Activated CD8-positive, alpha-beta T cell treated with anti-CD3 and anti-CD28 coated beads for 36 hours (primary cell): ENCODE measurements at regions not wholly inside any gene's neighbourhood (a gene's known extent, or its start where the extent isn't known, plus 50 kb on each side); places are given as distances from the start of the nearest gene placed in this dataset.

Experiments
- ATAC-seq: fragments of 200-7000 bp; cut with Tn5 transposase; one replicate; pipeline ENCODE4 v1.10.0; 2021; ENCODE audit warnings: mild to moderate bottlenecking, moderate library complexity
- CTCF ChIA-PET: fragments of 350-600 bp; sonication (Branson Sonifier 250); formaldehyde crosslinking; loops from one replicate; lab custom pipeline; 2021; ENCODE audit warnings: antibody characterized with exemption; lab: Charles Lee
- POLR2A ChIA-PET: fragments of 350-600 bp; sonication (Branson Sonifier 250); formaldehyde crosslinking; loops from one replicate; lab custom pipeline; 2021; ENCODE audit warnings: antibody characterized with exemption; lab: Charles Lee
- DNase-seq: peaks from one replicate; pipeline ENCODE4 v3.0.0-alpha.2; 2020
- H3K27ac Mint-ChIP-seq: one replicate; pipeline ENCODE4 v1.8.0; 2021; ENCODE audit warnings: mild to moderate bottlenecking, mixed read lengths
- H3K27me3 Mint-ChIP-seq: one replicate; pipeline ENCODE4 v1.8.0; 2021; ENCODE audit warnings: mixed read lengths
- H3K36me3 Mint-ChIP-seq: one replicate; pipeline ENCODE4 v1.8.0; 2021; ENCODE audit warnings: low read depth, mixed read lengths
- H3K4me1 Mint-ChIP-seq: one replicate; pipeline ENCODE4 v1.8.0; 2021; ENCODE audit warnings: low read depth, mixed read lengths
- H3K4me3 Mint-ChIP-seq: one replicate; pipeline ENCODE4 v1.8.0; 2021; ENCODE audit warnings: mild to moderate bottlenecking, moderate library complexity, mixed read lengths
- H3K9me3 Mint-ChIP-seq: one replicate; pipeline ENCODE4 v1.8.0; 2021; ENCODE audit warnings: mixed read lengths
- intact Hi-C: fragments of 100-400 bp; cut with micrococcal nuclease; formaldehyde crosslinking; loops from one replicate; pipeline ENCODE4 v1.10.0; 2022
- TF ChIP-seq, protein P1 (sequence below): fragments of 200-600 bp; IDR thresholded peaks from one replicate; pipeline ENCODE4 v1.8.0; 2022; ENCODE audit warnings: antibody characterized with exemption, mild to moderate bottlenecking

DNA sequence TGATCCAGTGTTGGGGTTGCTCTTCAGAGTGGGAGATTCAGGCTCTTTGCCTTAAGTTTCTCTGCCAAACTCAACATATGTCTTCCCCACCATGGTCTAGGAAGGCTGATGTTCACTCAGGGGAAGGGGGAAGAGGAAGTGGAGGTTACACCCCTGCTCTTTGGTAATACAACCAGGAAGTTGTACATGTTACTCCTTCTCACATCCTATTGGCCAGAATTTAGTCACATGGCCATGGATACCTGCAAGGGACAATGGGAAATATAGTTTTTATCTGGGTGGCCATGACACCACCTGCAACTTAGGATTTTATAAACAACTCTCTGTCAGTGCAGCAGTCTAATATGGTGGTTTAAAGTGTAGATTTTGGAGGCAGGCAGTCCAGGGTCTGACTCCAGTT, 150.9 kb downstream of the TBX5 start:
- ATAC-seq = no peak
- intact Hi-C loops = no loop called here
- Mint-ChIP-seq H3K4me3 (no peak overlapping the region), H3K4me1 (no peaks in the 10 kb centered on the region), H3K27ac (no peak overlapping the region), H3K27me3 (peaks cover 2% of the 10 kb centered on the region), H3K9me3 (no peaks in the 10 kb centered on the region), H3K36me3 (no peaks in the 10 kb centered on the region)
- ChIA-PET CTCF (no interaction called here), POLR2A (no interaction called here)
- no peak for DNase-seq
- TF ChIP-seq, protein P1, sequence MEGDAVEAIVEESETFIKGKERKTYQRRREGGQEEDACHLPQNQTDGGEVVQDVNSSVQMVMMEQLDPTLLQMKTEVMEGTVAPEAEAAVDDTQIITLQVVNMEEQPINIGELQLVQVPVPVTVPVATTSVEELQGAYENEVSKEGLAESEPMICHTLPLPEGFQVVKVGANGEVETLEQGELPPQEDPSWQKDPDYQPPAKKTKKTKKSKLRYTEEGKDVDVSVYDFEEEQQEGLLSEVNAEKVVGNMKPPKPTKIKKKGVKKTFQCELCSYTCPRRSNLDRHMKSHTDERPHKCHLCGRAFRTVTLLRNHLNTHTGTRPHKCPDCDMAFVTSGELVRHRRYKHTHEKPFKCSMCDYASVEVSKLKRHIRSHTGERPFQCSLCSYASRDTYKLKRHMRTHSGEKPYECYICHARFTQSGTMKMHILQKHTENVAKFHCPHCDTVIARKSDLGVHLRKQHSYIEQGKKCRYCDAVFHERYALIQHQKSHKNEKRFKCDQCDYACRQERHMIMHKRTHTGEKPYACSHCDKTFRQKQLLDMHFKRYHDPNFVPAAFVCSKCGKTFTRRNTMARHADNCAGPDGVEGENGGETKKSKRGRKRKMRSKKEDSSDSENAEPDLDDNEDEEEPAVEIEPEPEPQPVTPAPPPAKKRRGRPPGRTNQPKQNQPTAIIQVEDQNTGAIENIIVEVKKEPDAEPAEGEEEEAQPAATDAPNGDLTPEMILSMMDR = no peak

DNA sequence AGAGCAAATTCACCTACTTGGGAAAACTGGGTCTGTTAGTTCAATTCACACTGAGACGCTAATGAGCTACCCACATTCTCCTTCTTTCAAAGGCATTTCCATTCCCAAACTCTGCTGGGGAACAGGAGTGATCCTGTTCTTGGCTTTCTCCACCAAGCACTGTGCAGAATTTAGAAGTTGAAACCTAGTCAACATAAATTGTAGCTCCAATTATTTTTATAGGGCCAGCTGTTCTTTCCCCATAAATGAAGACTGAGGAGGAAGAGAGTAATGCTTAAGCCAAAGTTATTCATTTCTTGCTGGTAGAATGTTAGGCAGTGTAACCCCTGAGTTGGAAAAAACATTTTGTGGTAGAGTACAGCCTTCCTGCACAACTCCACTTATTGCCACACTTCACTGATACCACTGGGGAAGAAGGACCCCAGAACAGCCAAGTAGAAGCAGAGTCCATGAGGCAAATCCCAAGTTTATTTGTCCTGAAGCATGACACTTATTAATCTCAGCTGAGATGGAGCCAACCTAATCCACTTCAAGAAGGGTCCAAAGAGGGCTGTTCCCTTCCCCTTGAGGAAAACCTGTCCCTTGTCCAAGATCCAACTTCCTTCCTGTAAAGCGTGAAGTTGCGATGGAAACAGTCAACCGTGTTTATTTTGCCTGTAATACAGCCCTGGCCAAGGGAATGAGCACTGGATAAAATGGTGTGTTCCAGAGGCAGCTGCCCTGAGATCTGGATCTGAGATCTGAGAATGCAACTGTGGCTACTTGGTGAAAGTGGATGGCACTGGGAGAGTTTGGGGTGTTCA, 151.8 kb downstream of the TBX5 start:
- DNase-seq = no peak
- no peak overlapping the region for H3K27ac Mint-ChIP-seq
- POLR2A ChIA-PET = interaction anchor here (0.5 kb wide), 1 partner anchor 20 kb away, joined by 3 read pairs; no protein-coding TSS in a partner anchor
- H3K36me3 Mint-ChIP-seq = no peaks in the 10 kb centered on the region
- no peak overlapping the region for H3K4me3 Mint-ChIP-seq
- H3K4me1 Mint-ChIP-seq = no peaks in the 10 kb centered on the region
- intact Hi-C loops = no loop called here
- CTCF ChIA-PET = no interaction called here
- peaks cover 2% of the 10 kb centered on the region for H3K27me3 Mint-ChIP-seq
- TF ChIP-seq, protein P1 = no peak
- ATAC-seq = no peak
- H3K9me3 Mint-ChIP-seq = no peaks in the 10 kb centered on the region

DNA sequence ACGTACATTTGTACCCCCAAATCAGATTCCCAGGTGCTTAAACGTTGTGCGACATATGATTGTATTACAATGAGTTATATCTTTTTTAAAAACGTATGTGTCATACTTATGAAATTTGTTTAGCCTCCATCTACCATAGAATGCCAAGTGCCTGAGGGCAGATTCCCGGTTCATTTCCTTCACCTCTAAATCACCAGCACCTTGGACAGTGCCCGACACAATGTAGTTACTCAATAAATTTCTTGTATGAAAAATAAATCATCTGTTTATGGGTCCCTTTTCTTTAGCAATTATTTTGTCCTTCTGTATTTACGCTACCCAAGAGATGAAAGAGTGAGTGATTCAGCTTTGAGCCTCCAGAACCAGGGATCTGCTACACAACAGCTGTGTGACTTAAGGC, 157.4 kb downstream of the TBX5 start:
- ChIA-PET CTCF (no interaction called here), POLR2A (no interaction called here)
- DNase-seq (no peak), ATAC-seq (no peak)
- H3K27ac Mint-ChIP-seq = no peak overlapping the region
- TF ChIP-seq, protein P1 = no peak
- H3K9me3 Mint-ChIP-seq = no peaks in the 10 kb centered on the region
- no peaks in the 10 kb centered on the region for H3K4me1 Mint-ChIP-seq
- no peaks in the 10 kb centered on the region for H3K36me3 Mint-ChIP-seq
- H3K4me3 Mint-ChIP-seq = no peak overlapping the region
- intact Hi-C loops = no loop called here
- H3K27me3 Mint-ChIP-seq = peaks cover 7% of the 10 kb centered on the region

DNA sequence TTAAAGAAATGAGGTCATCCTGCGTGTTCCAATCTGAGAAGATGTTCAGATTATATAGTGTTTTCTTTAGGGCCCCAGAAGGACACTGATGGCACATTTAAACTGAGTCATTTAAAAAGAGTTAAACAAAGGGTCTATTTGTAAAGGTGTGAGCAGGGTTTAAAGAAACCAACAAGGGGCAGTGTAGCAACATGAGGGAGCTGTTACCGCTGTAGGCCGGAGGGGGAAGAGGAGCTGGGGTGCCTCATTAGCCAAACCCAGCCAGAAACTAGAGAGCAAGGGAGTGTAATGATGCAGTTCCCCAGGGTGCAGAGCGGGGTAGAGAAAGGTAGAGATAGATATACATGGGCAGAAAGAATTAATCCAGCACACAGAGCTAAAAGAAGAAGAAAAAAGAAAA, 160.4 kb downstream of the TBX5 start:
- Mint-ChIP-seq H3K4me1 (no peaks in the 10 kb centered on the region), H3K27ac (no peak overlapping the region), H3K4me3 (no peak overlapping the region), H3K27me3 (peaks cover 7% of the 10 kb centered on the region), H3K36me3 (no peaks in the 10 kb centered on the region), H3K9me3 (no peaks in the 10 kb centered on the region)
- ATAC-seq = no peak
- CTCF ChIA-PET = no interaction called here
- no peak for DNase-seq
- intact Hi-C loops = no loop called here
- POLR2A ChIA-PET = no interaction called here
- TF ChIP-seq, protein P1 = no peak

DNA sequence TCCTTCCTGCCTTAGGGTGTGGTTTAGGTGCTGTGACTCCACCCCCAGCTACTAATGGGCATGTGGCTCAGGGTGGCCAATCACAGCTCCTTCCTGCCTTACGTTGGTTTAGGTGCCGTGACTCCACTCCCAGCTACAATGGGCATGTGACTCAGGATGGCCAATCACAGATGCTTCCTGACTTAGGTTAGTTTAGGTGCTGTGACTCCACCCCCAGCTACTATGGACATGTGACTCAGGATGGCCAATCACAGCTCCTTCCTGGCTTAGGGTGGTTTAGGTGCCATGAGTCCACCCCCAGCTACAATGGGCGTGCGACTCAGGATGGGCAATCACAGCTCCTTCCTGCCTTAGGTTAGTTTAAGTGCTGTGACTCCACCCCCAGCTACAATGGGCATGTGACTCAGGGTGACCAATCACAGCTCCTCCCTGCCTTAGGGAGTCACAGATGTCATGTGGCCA, 163.9 kb downstream of the TBX5 start:
- H3K4me3 Mint-ChIP-seq = no peak overlapping the region
- no peak overlapping the region for H3K27ac Mint-ChIP-seq
- ATAC-seq = no peak
- peaks cover 7% of the 10 kb centered on the region for H3K27me3 Mint-ChIP-seq
- DNase-seq = no peak
- POLR2A ChIA-PET = no interaction called here
- no peaks in the 10 kb centered on the region for H3K4me1 Mint-ChIP-seq
- TF ChIP-seq, protein P1 = no peak
- H3K36me3 Mint-ChIP-seq = no peaks in the 10 kb centered on the region
- intact Hi-C loops = no loop called here
- no peaks in the 10 kb centered on the region for H3K9me3 Mint-ChIP-seq
- CTCF ChIA-PET = no interaction called here
